Endothelial cell of umbilical vein (primary cell): ENCODE measurements at regions not wholly inside any gene's neighbourhood (a gene's known extent, or its start where the extent isn't known, plus 50 kb on each side); places are given as distances from the start of the nearest gene placed in this dataset.

ENCODE experiments used
- BruUV-seq: library from RNA; stranded (reverse); fragments of 400-500 nt; replicated peaks from 2 replicates; lab custom pipeline; 2021; lab: Mats Ljungman, UMichigan
- CTCF ChIA-PET: fragments of 300-600, 350-600 bp; sonication (Branson Sonifier 250); formaldehyde crosslinking; loops from one replicate; lab custom pipeline; 2021; ENCODE audit warnings: antibody characterized with exemption, inconsistent platforms; lab: Charles Lee
- POLR2A ChIA-PET: fragments of 300-600, 350-600 bp; sonication (Branson Sonifier 250); formaldehyde crosslinking; loops from one replicate; lab custom pipeline; 2021; ENCODE audit warnings: antibody characterized with exemption, inconsistent platforms; lab: Charles Lee
- DNase-seq: peaks from one replicate; pipeline ENCODE4 v3.0.0-alpha.2; 2011; ENCODE audit warnings: low read depth, low spot score
- FAIRE-seq: peaks from 2 replicates; lab custom pipeline; 2011; peaks lifted over from hg19 to GRCh38; lab: Jason Lieb, UNC
- H2AFZ ChIP-seq: 2 replicates; pipeline ENCODE4 v1.6.0; 2012; ENCODE audit warnings: low read depth, low read length, control low read depth, inconsistent platforms
- H3K27ac ChIP-seq: 2 replicates; pipeline ENCODE4 v1.5.1; 2011; ENCODE audit warnings: low read depth, mild to moderate bottlenecking, control low read depth, low read length, moderate library complexity; ENCODE audit not compliant: insufficient read depth
- H3K27me3 ChIP-seq, 2 experiments: 2 replicates each; pipeline versions ENCODE4 v1.6.0 to v1.6.1; 2011; ENCODE audit warnings: low read length in 2 of 2, mixed read lengths in 1 of 2; ENCODE audit not compliant: control insufficient read depth in 2 of 2, insufficient read depth in 2 of 2
- H3K36me3 ChIP-seq, 2 experiments: 2 replicates in 1 of 2; 3 replicates in 1 of 2; pipeline ENCODE4 v1.5.1; 2011; ENCODE audit warnings: low read length in 2 of 2, mild to moderate bottlenecking in 1 of 2, moderate library complexity in 1 of 2; ENCODE audit not compliant: control insufficient read depth in 2 of 2, insufficient read depth in 2 of 2; ENCODE audit errors: extremely low read depth in 1 of 2
- H3K4me1 ChIP-seq: 3 replicates; pipeline ENCODE4 v1.5.1; 2011; ENCODE audit warnings: mild to moderate bottlenecking, low read length; ENCODE audit not compliant: control insufficient read depth, insufficient read depth; ENCODE audit errors: extremely low read depth
- H3K4me2 ChIP-seq: 2 replicates; pipeline ENCODE4 v1.6.1; 2011; ENCODE audit warnings: low read length, control low read depth, mixed read lengths; ENCODE audit not compliant: insufficient read depth
- H3K4me3 ChIP-seq, 3 experiments: fragments of 200-600 bp in 1 of 3; sonication (generic), shearing (Covaris generic) in 1 of 3; replicated peaks in 1 of 3; 2 replicates each; pipeline ENCODE4 v1.5.1; 2011 to 2016; ENCODE audit warnings: control low read depth in 3 of 3, low read length in 3 of 3, mild to moderate bottlenecking in 2 of 3, inconsistent platforms in 1 of 3, low read depth in 1 of 3, moderate library complexity in 1 of 3; ENCODE audit not compliant: insufficient read depth in 1 of 3
- H3K79me2 ChIP-seq: 2 replicates; pipeline ENCODE4 v1.6.0; 2012; ENCODE audit warnings: low read length, inconsistent platforms; ENCODE audit not compliant: control insufficient read depth, insufficient read depth
- H3K9ac ChIP-seq: replicated peaks from 2 replicates; pipeline ENCODE3; 2011; ENCODE audit warnings: low read length, control low read depth; ENCODE audit not compliant: insufficient read depth; ENCODE audit errors: extremely low read depth
- H3K9me1 ChIP-seq: replicated peaks from 3 replicates; pipeline ENCODE4 v1.6.0; 2011; ENCODE audit warnings: mild to moderate bottlenecking, low read length; ENCODE audit not compliant: control insufficient read depth, insufficient read depth; ENCODE audit errors: extremely low read depth
- H3K9me3 ChIP-seq: replicated peaks from 2 replicates; pipeline ENCODE4 v1.5.1; 2012; ENCODE audit warnings: low read length, inconsistent platforms; ENCODE audit not compliant: control insufficient read depth, insufficient read depth
- H4K20me1 ChIP-seq: replicated peaks from 2 replicates; pipeline ENCODE3; 2011; ENCODE audit warnings: mild to moderate bottlenecking, low read length; ENCODE audit not compliant: control insufficient read depth, insufficient read depth; ENCODE audit errors: extremely low read depth
- EZH2 ChIP-seq: IDR thresholded peaks from 2 replicates; pipeline ENCODE4 v1.6.1; 2012; ENCODE audit warnings: borderline replicate concordance, low read depth, mild to moderate bottlenecking, moderate library complexity, low read length, inconsistent platforms; ENCODE audit not compliant: severe bottlenecking
- FOS ChIP-seq: IDR thresholded peaks from 2 replicates; pipeline ENCODE4 v1.6.1; 2011; ENCODE audit warnings: mild to moderate bottlenecking, low read length, moderate library complexity, borderline replicate concordance; ENCODE audit not compliant: insufficient read depth
- GATA2 ChIP-seq: IDR thresholded peaks from 2 replicates; pipeline ENCODE4 v1.7.0; 2011; ENCODE audit warnings: low read depth, mild to moderate bottlenecking, moderate library complexity, mixed read lengths, low read length; ENCODE audit not compliant: insufficient read length, insufficient read depth
- JUN ChIP-seq: IDR thresholded peaks from 2 replicates; pipeline ENCODE4 v1.6.1; 2011; ENCODE audit warnings: borderline replicate concordance, low read depth; ENCODE audit not compliant: insufficient read length, insufficient read depth
- MYC ChIP-seq: IDR thresholded peaks from one replicate; pipeline ENCODE4 v1.6.1; 2011; ENCODE audit warnings: mild to moderate bottlenecking, low read depth, low read length
- POLR2A ChIP-seq: IDR thresholded peaks from 2 replicates; pipeline ENCODE4 v1.6.1; 2012; ENCODE audit warnings: low read depth, mild to moderate bottlenecking, control low read depth, low read length
- POLR2AphosphoS5 ChIP-seq: IDR thresholded peaks from 2 replicates; pipeline ENCODE4 v1.6.1; 2012; ENCODE audit warnings: low read depth, mild to moderate bottlenecking, control low read depth, low read length, moderate library complexity; ENCODE audit not compliant: insufficient read depth
- dilution Hi-C: fragments of 300-500 bp; cut with MboI; formaldehyde crosslinking; loops from one replicate; pipeline ENCODE4 v1.15.0; 2019; ENCODE audit warnings: low sequenced_read_pairs; ENCODE audit not compliant: extremely low pct_ligation_motif_present
- intact Hi-C: fragments of 100-400 bp; cut with micrococcal nuclease; formaldehyde crosslinking; loops from one replicate; pipeline ENCODE4 v1.10.0; 2022
- TF ChIP-seq, protein P1 (sequence below), 2 donors: IDR thresholded peaks; 1 replicate in 1 of 2; 2 replicates in 1 of 2; pipeline ENCODE4 v1.5.1; 2011; ENCODE audit warnings: low read length in 2 of 2, mild to moderate bottlenecking in 2 of 2, moderate library complexity in 2 of 2, control low read depth in 1 of 2, inconsistent platforms in 1 of 2, low read depth in 1 of 2; ENCODE audit not compliant: insufficient read depth in 1 of 2; ENCODE audit errors: extremely low read depth in 1 of 2
- TF ChIP-seq, protein P2 (sequence below): IDR thresholded peaks from 2 replicates; pipeline ENCODE4 v1.6.1; 2011; ENCODE audit not compliant: insufficient read depth, insufficient read length

DNA sequence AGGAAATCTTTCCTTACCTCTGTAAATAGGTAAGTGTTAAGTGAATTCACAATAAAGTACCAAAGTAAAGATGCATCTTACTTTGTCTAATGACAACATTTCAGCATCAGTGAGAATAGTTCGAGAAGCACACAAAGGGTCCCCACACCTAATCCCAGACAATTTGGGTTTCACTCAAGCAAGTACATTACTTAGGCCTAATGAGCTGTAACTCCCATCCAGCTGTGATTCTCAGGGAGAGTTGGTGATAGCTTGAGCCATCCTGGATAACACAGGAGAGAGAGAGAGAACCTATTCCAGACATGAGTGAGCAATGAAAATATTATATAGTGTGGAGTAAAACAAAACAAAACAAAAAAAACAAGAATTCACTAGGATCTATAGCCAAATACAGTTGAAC lies 149.1 kb upstream of the NRG3 start:
- Histone ChIP-seq H3K4me2 (no peak overlapping the region), H3K36me3 (no peaks in the 10 kb centered on the region), H3K9me3 (no peaks in the 10 kb centered on the region), H3K9me1 (no peaks in the 10 kb centered on the region), H3K4me3 (no peak overlapping the region), H3K27ac (no peak overlapping the region), H3K4me1 (no peaks in the 10 kb centered on the region), H3K9ac (no peak overlapping the region), H2AFZ (no peak overlapping the region), H4K20me1 (no peaks in the 10 kb centered on the region), H3K79me2 (no peaks in the 10 kb centered on the region), H3K27me3 (no peaks in the 10 kb centered on the region)
- CTCF ChIA-PET, result no interaction called here
- TF ChIP-seq EZH2 (no peak), MYC (no peak), POLR2A (no peak), JUN (no peak), POLR2AphosphoS5 (no peak), GATA2 (no peak), FOS (no peak)
- TF ChIP-seq, protein P1, sequence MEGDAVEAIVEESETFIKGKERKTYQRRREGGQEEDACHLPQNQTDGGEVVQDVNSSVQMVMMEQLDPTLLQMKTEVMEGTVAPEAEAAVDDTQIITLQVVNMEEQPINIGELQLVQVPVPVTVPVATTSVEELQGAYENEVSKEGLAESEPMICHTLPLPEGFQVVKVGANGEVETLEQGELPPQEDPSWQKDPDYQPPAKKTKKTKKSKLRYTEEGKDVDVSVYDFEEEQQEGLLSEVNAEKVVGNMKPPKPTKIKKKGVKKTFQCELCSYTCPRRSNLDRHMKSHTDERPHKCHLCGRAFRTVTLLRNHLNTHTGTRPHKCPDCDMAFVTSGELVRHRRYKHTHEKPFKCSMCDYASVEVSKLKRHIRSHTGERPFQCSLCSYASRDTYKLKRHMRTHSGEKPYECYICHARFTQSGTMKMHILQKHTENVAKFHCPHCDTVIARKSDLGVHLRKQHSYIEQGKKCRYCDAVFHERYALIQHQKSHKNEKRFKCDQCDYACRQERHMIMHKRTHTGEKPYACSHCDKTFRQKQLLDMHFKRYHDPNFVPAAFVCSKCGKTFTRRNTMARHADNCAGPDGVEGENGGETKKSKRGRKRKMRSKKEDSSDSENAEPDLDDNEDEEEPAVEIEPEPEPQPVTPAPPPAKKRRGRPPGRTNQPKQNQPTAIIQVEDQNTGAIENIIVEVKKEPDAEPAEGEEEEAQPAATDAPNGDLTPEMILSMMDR (IDR thresholded peaks at IDR 0.05; ENCODE audit: extremely low read depth in 1 of 2, insufficient read depth in 1 of 2, low read depth in 1 of 2, low read length in 2 of 2), result no peak
- TF ChIP-seq, protein P2, sequence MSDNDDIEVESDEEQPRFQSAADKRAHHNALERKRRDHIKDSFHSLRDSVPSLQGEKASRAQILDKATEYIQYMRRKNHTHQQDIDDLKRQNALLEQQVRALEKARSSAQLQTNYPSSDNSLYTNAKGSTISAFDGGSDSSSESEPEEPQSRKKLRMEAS, result no peak
- dilution Hi-C loops, result no loop called here
- POLR2A ChIA-PET, result no interaction called here
- no peak for FAIRE-seq
- BruUV-seq, result no TSS peak
- intact Hi-C loops, result no loop called here
- no peak for DNase-seq
